ENCODE measurements at regions not wholly inside any gene's neighbourhood (a gene's known extent, or its start where the extent isn't known, plus 50 kb on each side); places are given as distances from the start of the nearest gene placed in this dataset.

GRCh38 chr6:81939766-81940165, 187.3 kb upstream of the TENT5A start:
- Histone ChIP-seq H3K4me3 (no peak overlapping the region), H3K27me3 (replicated peaks; ENCODE audit: insufficient read depth) (no peaks in the 10 kb centered on the region), H3K36me3 (no peaks in the 10 kb centered on the region), H3K27ac (peak overlapping the region in 1 of 2 donors; percentile 21), H3K4me1 (ENCODE audit: control insufficient read depth in 1 of 2, low read depth in 2 of 2) (peaks cover 3 to 28% of the 10 kb centered on the region in 2 donors), H3K9me3 (no peaks in the 10 kb centered on the region)
- no peak for TF ChIP-seq CTCF (IDR thresholded peaks at IDR 0.05)
- DNase-seq (ENCODE audit: low spot score) (no peak), ATAC-seq (ENCODE audit: insufficient number of reproducible peaks, low FRiP score, low read depth) (no peak)

GRCh38 chr6:81938991-81939732, 186.7 kb upstream of the TENT5A start:
- DNase-seq (ENCODE audit: low spot score) (no peak), ATAC-seq (ENCODE audit: insufficient number of reproducible peaks, low FRiP score, low read depth) (no peak)
- Histone ChIP-seq H3K4me3 (no peak overlapping the region), H3K4me1 (ENCODE audit: control insufficient read depth in 1 of 2, low read depth in 2 of 2) (peaks cover 3 to 28% of the 10 kb centered on the region in 2 donors), H3K9me3 (no peaks in the 10 kb centered on the region), H3K27me3 (replicated peaks; ENCODE audit: insufficient read depth) (no peaks in the 10 kb centered on the region), H3K27ac (peak overlapping the region in 1 of 2 donors; percentile 21), H3K36me3 (no peaks in the 10 kb centered on the region)
- no peak for TF ChIP-seq CTCF (IDR thresholded peaks at IDR 0.05)

- ATAC-seq (ENCODE audit: insufficient number of reproducible peaks, low FRiP score, low read depth), result peak; percentile 44
- H3K27ac ChIP-seq, result no peak overlapping the region
- no peak overlapping the region for H3K4me3 ChIP-seq
- no peak for TF ChIP-seq CTCF (IDR thresholded peaks at IDR 0.05)
- no peaks in the 10 kb centered on the region for H3K27me3 ChIP-seq (replicated peaks; ENCODE audit: insufficient read depth)
- no peaks in the 10 kb centered on the region for H3K9me3 ChIP-seq
- no peak for DNase-seq (ENCODE audit: low spot score)
- H3K4me1 ChIP-seq (ENCODE audit: control insufficient read depth in 1 of 2, low read depth in 2 of 2), result peaks cover 3 to 28% of the 10 kb centered on the region in 2 donors
- no peaks in the 10 kb centered on the region for H3K36me3 ChIP-seq
Observed at GRCh38 chr6:81938014-81938856, 185.8 kb upstream of the TENT5A start.

- Histone ChIP-seq H3K9me3 (no peaks in the 10 kb centered on the region), H3K27me3 (replicated peaks; ENCODE audit: insufficient read depth) (no peaks in the 10 kb centered on the region), H3K27ac (no peak overlapping the region), H3K4me1 (ENCODE audit: control insufficient read depth in 1 of 2, low read depth in 2 of 2) (peaks cover 3 to 28% of the 10 kb centered on the region in 2 donors), H3K36me3 (no peaks in the 10 kb centered on the region), H3K4me3 (no peak overlapping the region)
- DNase-seq (ENCODE audit: low spot score), result no peak
- ATAC-seq (ENCODE audit: insufficient number of reproducible peaks, low FRiP score, low read depth), result no peak
- TF ChIP-seq CTCF (IDR thresholded peaks at IDR 0.05), result no peak
Observed at GRCh38 chr6:81937296-81937937, 184.9 kb upstream of the TENT5A start.

- DNase-seq (ENCODE audit: low spot score) (no peak), ATAC-seq (ENCODE audit: insufficient number of reproducible peaks, low FRiP score, low read depth) (no peak)
- no peaks in the 10 kb centered on the region for H3K36me3 ChIP-seq
- H3K27ac ChIP-seq, result no peak overlapping the region
- no peaks in the 10 kb centered on the region for H3K27me3 ChIP-seq (replicated peaks; ENCODE audit: insufficient read depth)
- H3K9me3 ChIP-seq, result no peaks in the 10 kb centered on the region
- no peak overlapping the region for H3K4me3 ChIP-seq
- TF ChIP-seq CTCF (IDR thresholded peaks at IDR 0.05), result no peak
- peaks cover 0 to 17% of the 10 kb centered on the region in 2 donors for H3K4me1 ChIP-seq (ENCODE audit: control insufficient read depth in 1 of 2, low read depth in 2 of 2)
Observed at GRCh38 chr6:81934936-81935335, 182.5 kb upstream of the TENT5A start.

All from thoracic aorta (tissue), 2 donors.